Esophagus muscularis mucosa (tissue), 4 donors: ENCODE measurements at regions not wholly inside any gene's neighbourhood (a gene's known extent, or its start where the extent isn't known, plus 50 kb on each side); places are given as distances from the start of the nearest gene placed in this dataset.

Source experiments
- EP300 ChIP-seq: sonication (generic); formaldehyde crosslinking; IDR thresholded peaks from one replicate; pipeline ENCODE4 v1.6.1; 2017; ENCODE audit warnings: antibody characterized with exemption
- POLR2A ChIP-seq: fragments of 450-650 bp; IDR thresholded peaks from one replicate; pipeline ENCODE4 v1.6.1; 2017; ENCODE audit warnings: antibody characterized with exemption, moderate library complexity, mild to moderate bottlenecking, low read depth
- POLR2AphosphoS5 ChIP-seq, 2 donors: sonication (generic); formaldehyde crosslinking; IDR thresholded peaks; one replicate each; pipeline ENCODE4 v1.6.1; 2017; ENCODE audit warnings: antibody characterized with exemption in 2 of 2
- TF ChIP-seq, protein P1 (sequence below), 3 experiments: fragments of 200-600 bp in 2 of 3; fragments of 450-650 bp in 1 of 3; sonication (generic) in 2 of 3; IDR thresholded peaks; one replicate each; pipeline ENCODE4 v1.5.1; 2017 to 2019; ENCODE audit warnings: antibody characterized with exemption in 3 of 3, mild to moderate bottlenecking in 2 of 3, moderate library complexity in 1 of 3

DNA sequence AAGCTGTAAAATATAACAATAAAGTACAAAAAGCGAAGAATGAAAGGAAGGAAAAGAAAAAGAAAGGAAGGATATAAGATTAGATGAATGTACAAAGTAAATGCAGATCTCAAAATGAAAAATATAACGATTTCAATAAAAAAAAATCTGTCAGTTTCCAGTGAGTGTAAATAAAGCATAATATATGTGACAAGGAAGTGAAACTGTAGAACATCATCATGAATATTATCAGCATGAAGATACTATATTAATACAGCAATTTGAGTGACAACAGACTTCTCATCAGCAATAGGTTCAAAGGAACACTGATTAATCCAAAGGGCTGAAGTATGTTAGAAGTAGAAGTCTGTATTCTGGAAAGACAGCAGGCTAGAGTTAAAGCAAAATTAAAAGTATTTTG is 659.5 kb upstream of the MBL2 start:
- TF ChIP-seq, protein P1, sequence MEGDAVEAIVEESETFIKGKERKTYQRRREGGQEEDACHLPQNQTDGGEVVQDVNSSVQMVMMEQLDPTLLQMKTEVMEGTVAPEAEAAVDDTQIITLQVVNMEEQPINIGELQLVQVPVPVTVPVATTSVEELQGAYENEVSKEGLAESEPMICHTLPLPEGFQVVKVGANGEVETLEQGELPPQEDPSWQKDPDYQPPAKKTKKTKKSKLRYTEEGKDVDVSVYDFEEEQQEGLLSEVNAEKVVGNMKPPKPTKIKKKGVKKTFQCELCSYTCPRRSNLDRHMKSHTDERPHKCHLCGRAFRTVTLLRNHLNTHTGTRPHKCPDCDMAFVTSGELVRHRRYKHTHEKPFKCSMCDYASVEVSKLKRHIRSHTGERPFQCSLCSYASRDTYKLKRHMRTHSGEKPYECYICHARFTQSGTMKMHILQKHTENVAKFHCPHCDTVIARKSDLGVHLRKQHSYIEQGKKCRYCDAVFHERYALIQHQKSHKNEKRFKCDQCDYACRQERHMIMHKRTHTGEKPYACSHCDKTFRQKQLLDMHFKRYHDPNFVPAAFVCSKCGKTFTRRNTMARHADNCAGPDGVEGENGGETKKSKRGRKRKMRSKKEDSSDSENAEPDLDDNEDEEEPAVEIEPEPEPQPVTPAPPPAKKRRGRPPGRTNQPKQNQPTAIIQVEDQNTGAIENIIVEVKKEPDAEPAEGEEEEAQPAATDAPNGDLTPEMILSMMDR (IDR thresholded peaks at IDR 0.05): no peak
- TF ChIP-seq POLR2AphosphoS5 (IDR thresholded peaks at IDR 0.05) (no peak), POLR2A (no peak), EP300 (no peak)
